ENCODE measurements at regions not wholly inside any gene's neighbourhood (a gene's known extent, or its start where the extent isn't known, plus 50 kb on each side); places are given as distances from the start of the nearest gene placed in this dataset.

- TF ChIP-seq, protein P1, sequence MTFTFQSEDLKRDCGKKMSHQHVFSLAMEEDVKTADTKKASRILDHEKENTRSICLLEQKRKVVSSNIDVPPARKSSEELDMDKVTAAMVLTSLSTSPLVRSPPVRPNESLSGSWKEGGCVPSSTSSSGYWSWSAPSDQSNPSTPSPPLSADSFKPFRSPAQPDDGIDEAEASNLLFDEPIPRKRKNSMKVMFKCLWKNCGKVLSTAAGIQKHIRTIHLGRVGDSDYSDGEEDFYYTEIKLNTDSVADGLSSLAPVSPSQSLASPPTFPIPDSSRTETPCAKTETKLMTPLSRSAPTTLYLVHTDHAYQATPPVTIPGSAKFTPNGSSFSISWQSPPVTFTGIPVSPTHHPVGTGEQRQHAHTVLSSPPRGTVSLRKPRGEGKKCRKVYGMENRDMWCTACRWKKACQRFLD (CRISPR knock-in tag; IDR thresholded peaks at IDR 0.05; ENCODE audit: borderline replicate concordance) = no peak; the same call in 1 of the 2 replicates
- TF ChIP-seq ISL2 (CRISPR knock-in tag; IDR thresholded peaks at IDR 0.05) = peak; percentile 99
- TF ChIP-seq, protein P2, sequence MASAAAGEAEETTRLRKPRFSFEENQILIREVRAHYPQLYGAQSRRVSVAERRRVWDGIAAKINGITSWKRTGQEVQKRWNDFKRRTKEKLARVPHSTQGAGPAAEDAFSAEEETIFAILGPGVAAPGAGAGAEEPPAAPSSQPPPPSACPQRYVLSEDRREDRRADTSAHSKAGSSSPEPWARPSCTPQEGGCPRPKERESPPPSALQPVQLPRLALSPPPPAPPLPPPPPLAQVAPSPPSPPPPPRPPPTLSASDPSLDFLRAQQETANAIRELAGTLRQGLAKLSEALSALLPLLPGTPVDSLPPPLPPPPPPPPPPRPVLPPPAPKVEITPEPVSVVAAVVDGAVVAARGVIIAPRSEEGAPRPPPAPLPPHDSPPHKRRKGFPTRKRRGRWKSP (CRISPR knock-in tag; IDR thresholded peaks at IDR 0.05) = peak; percentile 39; the same call in 1 of the 2 replicates
- TF ChIP-seq, protein P3, sequence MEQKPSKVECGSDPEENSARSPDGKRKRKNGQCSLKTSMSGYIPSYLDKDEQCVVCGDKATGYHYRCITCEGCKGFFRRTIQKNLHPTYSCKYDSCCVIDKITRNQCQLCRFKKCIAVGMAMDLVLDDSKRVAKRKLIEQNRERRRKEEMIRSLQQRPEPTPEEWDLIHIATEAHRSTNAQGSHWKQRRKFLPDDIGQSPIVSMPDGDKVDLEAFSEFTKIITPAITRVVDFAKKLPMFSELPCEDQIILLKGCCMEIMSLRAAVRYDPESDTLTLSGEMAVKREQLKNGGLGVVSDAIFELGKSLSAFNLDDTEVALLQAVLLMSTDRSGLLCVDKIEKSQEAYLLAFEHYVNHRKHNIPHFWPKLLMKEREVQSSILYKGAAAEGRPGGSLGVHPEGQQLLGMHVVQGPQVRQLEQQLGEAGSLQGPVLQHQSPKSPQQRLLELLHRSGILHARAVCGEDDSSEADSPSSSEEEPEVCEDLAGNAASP (CRISPR knock-in tag; IDR thresholded peaks at IDR 0.05; ENCODE audit: borderline replicate concordance) = peak; percentile 90
- TF ChIP-seq ZNF558 (CRISPR knock-in tag; IDR thresholded peaks at IDR 0.05; ENCODE audit: borderline replicate concordance) = no peak
- TF ChIP-seq RAD21 (CRISPR knock-in tag; IDR thresholded peaks at IDR 0.05) = 0 out of 2 replicates have a peak, but pooled peaks have one; percentile 9
- no peak for TF ChIP-seq ZNF556 (CRISPR knock-in tag; IDR thresholded peaks at IDR 0.05; ENCODE audit: borderline replicate concordance)
- peak; percentile 65 for TF ChIP-seq ZMYM4 (CRISPR knock-in tag; IDR thresholded peaks at IDR 0.05)
- no peak for TF ChIP-seq ZFYVE20 (CRISPR knock-in tag; IDR thresholded peaks at IDR 0.05; ENCODE audit: borderline replicate concordance, low read depth)
- TF ChIP-seq ZKSCAN1 (IDR thresholded peaks at IDR 0.05; ENCODE audit: low read length) = no peak
- TF ChIP-seq, protein P4, sequence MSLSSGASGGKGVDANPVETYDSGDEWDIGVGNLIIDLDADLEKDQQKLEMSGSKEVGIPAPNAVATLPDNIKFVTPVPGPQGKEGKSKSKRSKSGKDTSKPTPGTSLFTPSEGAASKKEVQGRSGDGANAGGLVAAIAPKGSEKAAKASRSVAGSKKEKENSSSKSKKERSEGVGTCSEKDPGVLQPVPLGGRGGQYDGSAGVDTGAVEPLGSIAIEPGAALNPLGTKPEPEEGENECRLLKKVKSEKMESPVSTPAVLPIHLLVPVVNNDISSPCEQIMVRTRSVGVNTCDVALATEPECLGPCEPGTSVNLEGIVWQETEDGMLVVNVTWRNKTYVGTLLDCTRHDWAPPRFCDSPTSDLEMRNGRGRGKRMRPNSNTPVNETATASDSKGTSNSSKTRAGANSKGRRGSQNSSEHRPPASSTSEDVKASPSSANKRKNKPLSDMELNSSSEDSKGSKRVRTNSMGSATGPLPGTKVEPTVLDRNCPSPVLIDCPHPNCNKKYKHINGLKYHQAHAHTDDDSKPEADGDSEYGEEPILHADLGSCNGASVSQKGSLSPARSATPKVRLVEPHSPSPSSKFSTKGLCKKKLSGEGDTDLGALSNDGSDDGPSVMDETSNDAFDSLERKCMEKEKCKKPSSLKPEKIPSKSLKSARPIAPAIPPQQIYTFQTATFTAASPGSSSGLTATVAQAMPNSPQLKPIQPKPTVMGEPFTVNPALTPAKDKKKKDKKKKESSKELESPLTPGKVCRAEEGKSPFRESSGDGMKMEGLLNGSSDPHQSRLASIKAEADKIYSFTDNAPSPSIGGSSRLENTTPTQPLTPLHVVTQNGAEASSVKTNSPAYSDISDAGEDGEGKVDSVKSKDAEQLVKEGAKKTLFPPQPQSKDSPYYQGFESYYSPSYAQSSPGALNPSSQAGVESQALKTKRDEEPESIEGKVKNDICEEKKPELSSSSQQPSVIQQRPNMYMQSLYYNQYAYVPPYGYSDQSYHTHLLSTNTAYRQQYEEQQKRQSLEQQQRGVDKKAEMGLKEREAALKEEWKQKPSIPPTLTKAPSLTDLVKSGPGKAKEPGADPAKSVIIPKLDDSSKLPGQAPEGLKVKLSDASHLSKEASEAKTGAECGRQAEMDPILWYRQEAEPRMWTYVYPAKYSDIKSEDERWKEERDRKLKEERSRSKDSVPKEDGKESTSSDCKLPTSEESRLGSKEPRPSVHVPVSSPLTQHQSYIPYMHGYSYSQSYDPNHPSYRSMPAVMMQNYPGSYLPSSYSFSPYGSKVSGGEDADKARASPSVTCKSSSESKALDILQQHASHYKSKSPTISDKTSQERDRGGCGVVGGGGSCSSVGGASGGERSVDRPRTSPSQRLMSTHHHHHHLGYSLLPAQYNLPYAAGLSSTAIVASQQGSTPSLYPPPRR (CRISPR knock-in tag; IDR thresholded peaks at IDR 0.05; ENCODE audit: borderline replicate concordance) = peak; percentile 97
- no peak for TF ChIP-seq ZNF883 (CRISPR knock-in tag; IDR thresholded peaks at IDR 0.05; ENCODE audit: not compliant biosample characterization)
- no peak for TF ChIP-seq ZNF839 (CRISPR knock-in tag; IDR thresholded peaks at IDR 0.05; ENCODE audit: borderline replicate concordance)
- TF ChIP-seq GATA4 (IDR thresholded peaks at IDR 0.05; ENCODE audit: borderline replicate concordance, low read depth) = peak; percentile 97
- no peak for TF ChIP-seq MAZ (IDR thresholded peaks at IDR 0.05; ENCODE audit: borderline replicate concordance, low read depth, low read length)
- TF ChIP-seq MAZ (CRISPR knock-in tag; IDR thresholded peaks at IDR 0.05; ENCODE audit: low read depth) = no peak
- TF ChIP-seq KDM2A (CRISPR knock-in tag; IDR thresholded peaks at IDR 0.05; ENCODE audit: borderline replicate concordance, low read depth) = no peak
- no peak for TF ChIP-seq ZNF432 (CRISPR knock-in tag; IDR thresholded peaks at IDR 0.05; ENCODE audit: borderline replicate concordance)
- TF ChIP-seq CC2D1A (CRISPR knock-in tag; IDR thresholded peaks at IDR 0.05) = no peak
- TF ChIP-seq ZNF549 (CRISPR knock-in tag; IDR thresholded peaks at IDR 0.05) = no peak
- 0 out of 2 replicates have a peak, but pooled peaks have one; percentile 40 for TF ChIP-seq ZNF564 (CRISPR knock-in tag; IDR thresholded peaks at IDR 0.05)
- TF ChIP-seq POLR2G (IDR thresholded peaks at IDR 0.05; ENCODE audit: low read depth, low read length) = no peak
These were observed 639.6 kb downstream of the IRS1 start (continued) for GRCh38 chr2:226159875-226160479.
